IMR-90 (cell line): ENCODE measurements at regions not wholly inside any gene's neighbourhood (a gene's known extent, or its start where the extent isn't known, plus 50 kb on each side); places are given as distances from the start of the nearest gene placed in this dataset.
"Not testable (repeated sequence)": the region's sequence is repeated elsewhere in the genome, so short reads cannot be mapped to it uniquely, and the experiment has no call there.

ENCODE experiments used
- ATAC-seq: fragments of 200-7000 bp; cut with Tn5 transposase; 2 replicates; pipeline ENCODE4 v1.9.1; 2020; ENCODE audit warnings: low read depth, mild to moderate bottlenecking, moderate library complexity
- BruUV-seq: library from RNA; stranded (reverse); fragments of 400-500 nt; replicated peaks from 2 replicates; lab custom pipeline; 2021; lab: Mats Ljungman, UMichigan
- CTCF ChIA-PET: fragments of 300-600 bp; formaldehyde crosslinking; extraction: SDS; loops from one replicate; lab custom pipeline; 2021; ENCODE audit warnings: antibody characterized with exemption; lab: Yijun Ruan, JAX
- POLR2A ChIA-PET: fragments of 300-600 bp; sonication (Branson Sonifier 250); formaldehyde crosslinking; loops from one replicate; lab custom pipeline; 2022; ENCODE audit warnings: antibody characterized with exemption; ENCODE audit not compliant: unreplicated experiment; lab: Charles Lee
- DNase-seq: peaks from one replicate; pipeline ENCODE4 v3.0.0; 2013
- H2AFZ ChIP-seq: replicated peaks from 2 replicates; pipeline ENCODE3; 2013; ENCODE audit warnings: low read length, mild to moderate bottlenecking; ENCODE audit not compliant: poor library complexity
- H2AK5ac ChIP-seq: 2 replicates; pipeline ENCODE4 v1.6.1; 2013; ENCODE audit warnings: low read depth, low read length, inconsistent platforms
- H2AK9ac ChIP-seq: replicated peaks from 2 replicates; pipeline ENCODE3; 2013; ENCODE audit warnings: mild to moderate bottlenecking, low read depth, low read length, moderate library complexity; ENCODE audit not compliant: poor library complexity
- H2BK120ac ChIP-seq: 2 replicates; pipeline ENCODE4 v1.6.1; 2013; ENCODE audit warnings: low read depth, low read length, inconsistent platforms
- H2BK15ac ChIP-seq: 3 replicates; pipeline ENCODE4 v1.6.1; 2013; ENCODE audit warnings: low read depth, low read length, inconsistent platforms
- H2BK20ac ChIP-seq: 2 replicates; pipeline ENCODE4 v1.6.1; 2013; ENCODE audit warnings: low read depth, mild to moderate bottlenecking, inconsistent platforms, low read length, moderate library complexity
- H2BK5ac ChIP-seq: 2 replicates; pipeline ENCODE4 v1.6.1; 2013; ENCODE audit warnings: mild to moderate bottlenecking, low read depth, low read length, inconsistent platforms; ENCODE audit not compliant: poor library complexity, severe bottlenecking
- H3K14ac ChIP-seq: replicated peaks from 2 replicates; pipeline ENCODE4 v1.6.1; 2013; ENCODE audit warnings: low read depth, low read length, inconsistent platforms
- H3K18ac ChIP-seq: 2 replicates; pipeline ENCODE4 v1.6.1; 2013; ENCODE audit warnings: low read depth, low read length, control low read depth
- H3K23ac ChIP-seq: 2 replicates; pipeline ENCODE4 v1.6.1; 2013; ENCODE audit warnings: low read depth, low read length, inconsistent platforms
- H3K27ac ChIP-seq: 2 replicates; pipeline ENCODE4 v1.5.1; 2013; ENCODE audit warnings: mild to moderate bottlenecking, control low read depth, low read length; ENCODE audit not compliant: insufficient read depth
- H3K27me3 ChIP-seq: 2 replicates; pipeline ENCODE4 v1.6.1; 2013; ENCODE audit warnings: low read length; ENCODE audit not compliant: control insufficient read depth, insufficient read depth
- H3K36me3 ChIP-seq: 2 replicates; pipeline ENCODE4 v1.6.1; 2013; ENCODE audit warnings: low read length, mixed read lengths; ENCODE audit not compliant: control insufficient read depth, insufficient read depth
- H3K4ac ChIP-seq: 2 replicates; pipeline ENCODE4 v1.6.1; 2013; ENCODE audit warnings: low read depth, low read length, inconsistent platforms
- H3K4me1 ChIP-seq: 2 replicates; pipeline ENCODE4 v1.6.1; 2013; ENCODE audit warnings: low read length, mixed read lengths; ENCODE audit not compliant: control insufficient read depth, insufficient read depth
- H3K4me2 ChIP-seq: 2 replicates; pipeline ENCODE4 v1.6.1; 2013; ENCODE audit warnings: low read depth, mild to moderate bottlenecking, control low read depth, low read length, moderate library complexity
- H3K4me3 ChIP-seq: 2 replicates; pipeline ENCODE4 v1.5.1; 2013; ENCODE audit warnings: low read depth, mild to moderate bottlenecking, control low read depth, low read length, moderate library complexity; ENCODE audit not compliant: insufficient read depth
- H3K56ac ChIP-seq: 2 replicates; pipeline ENCODE4 v1.6.1; 2013; ENCODE audit warnings: low read length, inconsistent platforms; ENCODE audit not compliant: insufficient read depth; ENCODE audit errors: extremely low read depth
- H3K79me1 ChIP-seq, 2 experiments: 2 replicates each; pipeline ENCODE4 v1.6.1; 2013; ENCODE audit warnings: low read length in 2 of 2, inconsistent platforms in 1 of 2, low read depth in 1 of 2
- H3K9ac ChIP-seq: 2 replicates; pipeline ENCODE4 v1.6.1; 2013; ENCODE audit warnings: low read depth, low read length, control low read depth
- H3K9me1 ChIP-seq: 2 replicates; pipeline ENCODE4 v1.6.1; 2013; ENCODE audit warnings: low read length, inconsistent platforms; ENCODE audit not compliant: insufficient read depth
- H3K9me3 ChIP-seq: 2 replicates; pipeline ENCODE4 v1.6.1; 2013; ENCODE audit warnings: low read length; ENCODE audit not compliant: control insufficient read depth, insufficient read depth
- H4K20me1 ChIP-seq: 2 replicates; pipeline ENCODE4 v1.6.1; 2013; ENCODE audit warnings: low read length, inconsistent platforms; ENCODE audit not compliant: insufficient read depth
- H4K5ac ChIP-seq: 2 replicates; pipeline ENCODE4 v1.6.1; 2013; ENCODE audit warnings: mild to moderate bottlenecking, low read depth, low read length, control low read depth
- H4K8ac ChIP-seq, 2 experiments: 2 replicates each; pipeline ENCODE4 v1.6.1; 2013; ENCODE audit warnings: low read depth in 2 of 2, low read length in 2 of 2, control low read depth in 1 of 2, inconsistent platforms in 1 of 2
- H4K91ac ChIP-seq: 2 replicates; pipeline ENCODE4 v1.6.1; 2013; ENCODE audit warnings: low read depth, low read length, inconsistent platforms; ENCODE audit not compliant: insufficient read depth
- CHD1 ChIP-seq: IDR thresholded peaks from 2 replicates; pipeline ENCODE4 v1.6.1; 2012; ENCODE audit warnings: low read depth, low read length, improper control_type of control experiment
- FOS ChIP-seq: fragments of 150-350 bp; IDR thresholded peaks from 2 replicates; pipeline ENCODE4 v1.6.1; 2016; ENCODE audit warnings: low read depth, low read length
- MXI1 ChIP-seq: IDR thresholded peaks from 2 replicates; pipeline ENCODE4 v1.6.1; 2012; ENCODE audit warnings: low read depth, mild to moderate bottlenecking, low read length, moderate library complexity, borderline replicate concordance
- NFE2L2 ChIP-seq: fragments of 150-350 bp; IDR thresholded peaks from 2 replicates; pipeline ENCODE4 v1.6.1; 2016; ENCODE audit warnings: low read depth, mild to moderate bottlenecking, low read length
- RCOR1 ChIP-seq: IDR thresholded peaks from 2 replicates; pipeline ENCODE4 v1.6.1; 2012; ENCODE audit warnings: mild to moderate bottlenecking, low read length, improper control_type of control experiment; ENCODE audit not compliant: insufficient replicate concordance
- RFX5 ChIP-seq: IDR thresholded peaks from 2 replicates; pipeline ENCODE4 v1.8.0; 2012; ENCODE audit warnings: low read depth, mild to moderate bottlenecking, low read length, moderate library complexity
- whole genome bisulfite sequencing, 2 experiments: methylation state at CpG; one replicate each; pipeline versions ENCODE4 v1.1.5 to v1.1.7; 2013; ENCODE audit warnings: missing lambda C conversion rate in 2 of 2; ENCODE audit not compliant: insufficient read length in 1 of 2; ENCODE audit errors: extremely low coverage in 2 of 2; 5-methylcytosine and 5-hydroxymethylcytosine counted together
- dilution Hi-C: fragments of 300-500 bp; cut with HindIII; formaldehyde crosslinking; loops from one replicate; pipeline ENCODE4 v1.14.3; 2018; ENCODE audit warnings: low sequenced_read_pairs; ENCODE audit not compliant: unreplicated experiment
- in situ Hi-C: fragments of 300-500 bp; cut with MboI; formaldehyde crosslinking; loops from 3 replicates; pipeline ENCODE4 v1.14.3; 2019; ENCODE audit warnings: low sequenced_read_pairs, inconsistent platforms, mixed read lengths
- intact Hi-C: fragments of 100-400 bp; cut with micrococcal nuclease; formaldehyde crosslinking; loops from 2 replicates; pipeline ENCODE4 v1.10.0; 2022

DNA sequence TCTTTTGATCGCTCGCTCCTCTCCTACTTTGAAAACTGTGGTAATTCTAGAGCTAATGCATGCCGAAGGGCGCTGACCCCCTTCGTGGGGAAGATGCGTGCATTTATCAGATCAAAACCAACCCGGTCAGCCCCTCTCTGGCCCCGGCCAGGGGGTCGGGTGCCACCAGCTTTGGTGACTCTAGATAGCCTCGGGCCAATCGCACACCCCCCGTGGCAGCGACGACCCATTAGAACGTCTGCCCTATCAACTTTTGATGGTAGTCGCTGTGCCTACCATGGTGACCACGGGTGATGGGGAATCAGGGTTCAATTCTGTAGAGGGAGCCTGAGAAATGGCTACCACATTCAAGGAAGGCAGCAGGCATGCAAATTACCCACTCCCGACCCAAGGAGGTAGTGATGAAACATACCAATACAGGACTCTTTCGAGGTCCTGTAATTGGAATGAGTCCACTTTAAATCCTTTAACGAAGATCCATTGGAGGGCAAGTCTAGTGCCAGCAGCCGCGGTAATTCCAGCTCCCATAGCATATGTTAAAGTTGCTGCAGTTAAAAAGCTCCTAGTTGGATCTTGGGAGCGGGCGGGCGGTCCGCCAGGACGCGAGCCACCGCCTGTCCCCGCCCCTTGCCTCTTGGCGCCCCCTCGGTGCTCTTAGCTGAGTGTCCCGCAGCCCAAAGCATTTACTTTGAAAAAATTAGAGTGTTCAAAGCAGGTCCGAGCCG lies 3898.2 kb upstream of the OR11H1 start:
- DNase-seq (no peak), ATAC-seq (no peak)
- H4K8ac ChIP-seq: no peak overlapping the region
- no peak overlapping the region for H3K9ac ChIP-seq
- no peak overlapping the region for H3K4me3 ChIP-seq
- no peak overlapping the region for H3K18ac ChIP-seq
- ChIA-PET CTCF (no interaction called here), POLR2A (no interaction called here)
- H3K9me3 ChIP-seq: peaks cover 49% of the 10 kb centered on the region
- no peaks in the 10 kb centered on the region for H3K27me3 ChIP-seq
- no peak overlapping the region for H4K91ac ChIP-seq
- H3K4ac ChIP-seq: no peak overlapping the region
- no peaks in the 10 kb centered on the region for H4K20me1 ChIP-seq
- no peak overlapping the region for H3K56ac ChIP-seq
- no peaks in the 10 kb centered on the region for H3K36me3 ChIP-seq
- no peaks in the 10 kb centered on the region for H3K4me1 ChIP-seq
- BruUV-seq: no TSS peak
- in situ Hi-C loops (no loop called here), dilution Hi-C loops (no loop called here), intact Hi-C loops (no loop called here)
- no peak overlapping the region for H2AK9ac ChIP-seq
- H2AK5ac ChIP-seq: no peak overlapping the region
- no peak for TF ChIP-seq RFX5
- TF ChIP-seq CHD1: no peak
- no peak for TF ChIP-seq NFE2L2
- TF ChIP-seq FOS: no peak
- TF ChIP-seq RCOR1: no peak
- no peak for TF ChIP-seq MXI1
- 88% methylated on average over 31 of the region's 35 CpGs; no CpG with 5 or more reads in 1 of the 2 experiments for WGBS, 2 experiments
- no peaks in the 10 kb centered on the region for H3K79me1 ChIP-seq
- H3K9me1 ChIP-seq: no peaks in the 10 kb centered on the region
- no peak overlapping the region for H2BK120ac ChIP-seq
- H3K27ac ChIP-seq: no peak overlapping the region
- H3K4me2 ChIP-seq: no peak overlapping the region
- no peak overlapping the region for H4K5ac ChIP-seq
- H2BK15ac ChIP-seq: no peak overlapping the region
- H3K14ac ChIP-seq: no peak overlapping the region
- H3K23ac ChIP-seq: no peak overlapping the region
- H2BK5ac ChIP-seq: no peak overlapping the region
- H2BK20ac ChIP-seq: no peak overlapping the region
- no peak overlapping the region for H2AFZ ChIP-seq

DNA sequence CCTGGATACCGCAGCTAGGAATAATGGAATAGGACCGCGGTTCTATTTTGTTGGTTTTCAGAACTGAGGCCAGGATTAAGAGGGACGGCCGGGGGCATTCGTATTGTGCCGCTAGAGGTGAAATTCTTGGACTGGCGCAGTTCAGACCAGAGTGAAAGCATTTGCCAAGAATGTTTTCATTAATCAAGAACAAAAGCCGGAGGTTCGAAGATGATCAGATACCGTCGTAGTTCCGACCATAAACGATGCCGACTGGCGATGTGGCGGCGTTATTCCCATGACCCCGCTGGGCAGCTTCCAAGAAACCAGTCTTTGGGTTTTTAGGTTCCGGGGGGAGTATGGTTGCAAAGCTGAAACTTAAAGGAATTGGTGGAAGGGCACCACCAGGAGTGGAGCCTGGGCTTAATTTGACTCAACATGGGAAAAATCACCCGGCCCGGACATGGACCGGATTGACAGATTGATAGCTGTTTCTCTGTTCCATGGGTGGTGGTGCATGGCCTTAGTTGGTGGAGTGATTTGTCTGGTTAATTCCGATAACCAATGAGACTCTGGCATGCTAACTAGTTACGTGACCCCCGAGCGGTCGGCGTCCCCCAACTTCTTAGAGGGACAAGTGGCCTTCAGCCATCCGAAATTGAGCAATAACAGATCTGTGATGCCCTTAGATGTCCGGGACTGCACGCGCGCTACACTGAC lies 3897.5 kb upstream of the OR11H1 start:
- BruUV-seq, H2AK9ac ChIP-seq, H3K14ac ChIP-seq, H3K79me1 ChIP-seq, H3K56ac ChIP-seq, H4K91ac ChIP-seq, H3K4me1 ChIP-seq, H3K4me2 ChIP-seq, H2AK5ac ChIP-seq, H3K9me1 ChIP-seq, intact Hi-C loops, H2BK120ac ChIP-seq, POLR2A ChIA-PET, dilution Hi-C loops, in situ Hi-C loops, DNase-seq, H2BK5ac ChIP-seq, H3K36me3 ChIP-seq, H3K27ac ChIP-seq, H3K18ac ChIP-seq, H4K5ac ChIP-seq, H3K9ac ChIP-seq, CTCF ChIA-PET, H3K4ac ChIP-seq, H2AFZ ChIP-seq, H4K8ac ChIP-seq, H3K27me3 ChIP-seq, H3K4me3 ChIP-seq, H3K23ac ChIP-seq, H2BK20ac ChIP-seq, H4K20me1 ChIP-seq, H2BK15ac ChIP-seq, ATAC-seq: not testable (repeated sequence)
- 84% methylated on average over 22 of the region's 34 CpGs; no CpG with 5 or more reads in 1 of the 2 experiments for WGBS, 2 experiments
- peaks cover 47% of the 10 kb centered on the region for H3K9me3 ChIP-seq
